ENCODE measurements at regions not wholly inside any gene's neighbourhood (a gene's known extent, or its start where the extent isn't known, plus 50 kb on each side); places are given as distances from the start of the nearest gene placed in this dataset.
"Not testable (repeated sequence)": the region's sequence is repeated elsewhere in the genome, so short reads cannot be mapped to it uniquely, and the experiment has no call there.

DNA sequence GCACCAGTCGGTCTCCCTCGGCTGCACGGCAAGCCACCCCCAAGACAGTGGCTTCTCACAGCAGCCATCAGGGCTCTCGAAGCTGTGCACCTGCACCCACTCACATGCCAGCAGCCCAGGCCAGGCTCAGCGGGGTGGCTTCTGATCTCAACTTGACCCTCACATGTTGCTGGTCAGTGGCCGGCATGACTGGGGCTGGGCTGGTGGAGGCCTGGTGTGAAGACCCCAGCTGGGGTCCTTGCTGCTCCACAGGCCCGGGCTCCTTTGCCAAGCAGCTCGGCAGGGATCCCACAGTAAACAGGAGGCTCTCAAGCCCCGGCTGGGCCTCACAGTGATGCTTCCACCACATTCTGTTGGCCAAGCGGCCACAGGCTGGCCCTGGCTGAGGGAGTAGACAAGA is 128.2 kb downstream of the BRD1 start:
- H3K27me3 ChIP-seq, result peaks cover 0 to 13% of the 10 kb centered on the region in 2 donors
- DNase-seq (ENCODE audit: low spot score in 2 of 2), result no peak
- no peak for TF ChIP-seq POLR2A (IDR thresholded peaks at IDR 0.05)
- no peak for TF ChIP-seq EP300 (IDR thresholded peaks at IDR 0.05)
- TF ChIP-seq, protein P1, sequence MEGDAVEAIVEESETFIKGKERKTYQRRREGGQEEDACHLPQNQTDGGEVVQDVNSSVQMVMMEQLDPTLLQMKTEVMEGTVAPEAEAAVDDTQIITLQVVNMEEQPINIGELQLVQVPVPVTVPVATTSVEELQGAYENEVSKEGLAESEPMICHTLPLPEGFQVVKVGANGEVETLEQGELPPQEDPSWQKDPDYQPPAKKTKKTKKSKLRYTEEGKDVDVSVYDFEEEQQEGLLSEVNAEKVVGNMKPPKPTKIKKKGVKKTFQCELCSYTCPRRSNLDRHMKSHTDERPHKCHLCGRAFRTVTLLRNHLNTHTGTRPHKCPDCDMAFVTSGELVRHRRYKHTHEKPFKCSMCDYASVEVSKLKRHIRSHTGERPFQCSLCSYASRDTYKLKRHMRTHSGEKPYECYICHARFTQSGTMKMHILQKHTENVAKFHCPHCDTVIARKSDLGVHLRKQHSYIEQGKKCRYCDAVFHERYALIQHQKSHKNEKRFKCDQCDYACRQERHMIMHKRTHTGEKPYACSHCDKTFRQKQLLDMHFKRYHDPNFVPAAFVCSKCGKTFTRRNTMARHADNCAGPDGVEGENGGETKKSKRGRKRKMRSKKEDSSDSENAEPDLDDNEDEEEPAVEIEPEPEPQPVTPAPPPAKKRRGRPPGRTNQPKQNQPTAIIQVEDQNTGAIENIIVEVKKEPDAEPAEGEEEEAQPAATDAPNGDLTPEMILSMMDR (IDR thresholded peaks at IDR 0.05), result no peak
- no peak overlapping the region for H3K4me3 ChIP-seq
- no peaks in the 10 kb centered on the region for H3K36me3 ChIP-seq
- H3K27ac ChIP-seq, result no peak overlapping the region
- peaks cover 0 to 69% (median 2%) of the 10 kb centered on the region in 4 donors for H3K9me3 ChIP-seq
- H3K4me1 ChIP-seq, result no peaks in the 10 kb centered on the region
- 73 to 81% methylated on average over 9 to 10 of the region's 10 CpGs for WGBS, 2 donors

DNA sequence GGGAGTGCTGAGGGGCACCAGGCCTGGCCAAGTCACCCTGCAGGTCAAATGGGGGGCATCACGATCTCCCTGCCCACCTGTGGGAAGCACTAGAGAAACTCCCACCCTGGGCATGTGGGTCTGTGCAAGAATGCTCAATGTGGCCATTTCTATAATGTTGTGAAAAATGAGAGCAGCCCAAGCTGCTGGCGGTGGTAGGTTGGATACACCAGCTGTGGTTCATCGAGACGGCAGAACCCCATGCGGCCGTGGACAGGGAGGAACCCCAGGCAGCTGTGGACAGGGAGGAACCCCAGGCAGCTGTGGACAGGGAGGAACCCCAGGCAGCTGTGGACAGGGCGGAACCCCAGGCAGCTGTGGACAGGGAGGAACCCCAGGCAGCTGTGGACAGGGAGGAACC is 129.1 kb downstream of the BRD1 start:
- DNase-seq (ENCODE audit: low spot score in 2 of 2); H3K27ac ChIP-seq; H3K4me1 ChIP-seq; H3K4me3 ChIP-seq; H3K36me3 ChIP-seq; H3K27me3 ChIP-seq: not testable (repeated sequence)
- peaks cover 0 to 68% (median 2%) of the 10 kb centered on the region in 4 donors for H3K9me3 ChIP-seq
- 85% methylated on average over 7 of the region's 7 CpGs for WGBS, 2 donors

DNA sequence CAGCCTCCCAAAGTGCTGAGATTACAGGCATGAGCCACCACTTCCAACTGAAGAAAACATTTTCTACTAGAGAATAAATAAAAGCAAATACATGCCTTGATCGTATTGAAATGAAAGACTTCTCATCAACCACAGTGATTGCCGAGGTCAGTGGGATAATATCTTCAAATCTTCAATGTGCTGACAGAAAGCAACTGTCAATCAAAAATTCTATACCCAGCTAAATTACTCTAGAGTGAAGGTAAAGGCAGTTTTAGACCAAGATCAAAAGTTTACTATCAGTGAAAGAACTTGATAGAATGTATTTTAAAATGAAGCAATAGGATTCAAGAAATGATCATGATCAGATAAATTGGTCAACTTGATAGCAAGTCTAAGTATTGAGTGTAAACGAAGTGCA is 130.6 kb downstream of the BRD1 start:
- Histone ChIP-seq H3K9me3 (peaks cover 0 to 68% (median 2%) of the 10 kb centered on the region in 4 donors), H3K27ac (no peak overlapping the region)

DNA sequence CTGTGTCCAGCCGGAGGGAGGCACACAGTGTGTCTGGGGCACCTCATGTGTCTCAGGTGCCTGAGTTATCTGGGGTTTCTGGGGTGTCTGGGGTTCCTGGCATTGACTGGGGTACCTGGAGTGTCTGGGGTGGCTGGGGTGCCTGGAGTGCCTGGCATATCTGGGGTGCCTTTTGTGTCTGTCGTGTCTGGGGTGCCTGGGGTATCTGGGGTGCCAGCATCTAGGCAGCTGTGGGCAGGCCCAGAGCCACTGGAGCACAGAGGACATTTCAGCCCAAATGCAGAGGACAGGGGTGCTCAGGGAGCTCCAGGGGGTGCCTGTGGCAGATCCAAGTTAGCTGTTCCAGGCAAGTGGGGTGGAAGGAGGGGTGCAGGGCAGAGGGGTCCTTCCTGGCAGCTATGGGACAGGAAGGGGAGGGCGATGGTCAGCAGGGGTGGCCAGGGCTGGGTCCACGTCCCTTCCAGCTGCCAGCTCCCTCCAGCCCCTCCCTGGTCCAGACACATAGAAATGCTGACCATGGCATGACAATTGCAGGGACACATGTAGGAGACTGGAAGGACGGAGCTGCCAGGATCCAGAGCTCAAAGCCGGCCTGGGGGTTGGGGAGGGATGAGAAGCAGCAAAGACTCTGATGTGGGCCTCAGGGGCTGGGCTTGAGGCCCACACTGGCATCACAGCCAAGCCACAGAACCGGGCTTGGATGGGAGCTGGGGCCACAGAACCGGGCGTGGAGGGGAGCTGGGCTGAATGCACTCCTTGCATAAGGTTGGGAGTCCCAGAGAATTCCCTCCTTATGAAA is 133.0 kb downstream of the BRD1 start:
- peaks cover 0 to 64% (median 2%) of the 10 kb centered on the region in 4 donors for H3K9me3 ChIP-seq
- H3K4me3 ChIP-seq, result no peak overlapping the region
- 80 to 83% methylated on average over 8 to 9 of the region's 9 CpGs for WGBS, 2 donors
- no peaks in the 10 kb centered on the region for H3K27me3 ChIP-seq
- H3K4me1 ChIP-seq, result no peaks in the 10 kb centered on the region
- TF ChIP-seq, protein P1 (IDR thresholded peaks at IDR 0.05), result no peak
- H3K27ac ChIP-seq, result no peak overlapping the region
- no peaks in the 10 kb centered on the region for H3K36me3 ChIP-seq
- DNase-seq (ENCODE audit: low spot score in 2 of 2), result no peak

More for the DNA sequence above, 130.6 kb downstream of the BRD1 start:
- no peaks in the 10 kb centered on the region for H3K4me1 ChIP-seq
- no peak for DNase-seq (ENCODE audit: low spot score in 2 of 2)
- no peaks in the 10 kb centered on the region for H3K36me3 ChIP-seq
- no peak overlapping the region for H3K4me3 ChIP-seq
- 81 to 86% methylated on average over 3 of the region's 3 CpGs for WGBS, 2 donors
- no peaks in the 10 kb centered on the region for H3K27me3 ChIP-seq
- TF ChIP-seq POLR2A (IDR thresholded peaks at IDR 0.05), result no peak

DNA sequence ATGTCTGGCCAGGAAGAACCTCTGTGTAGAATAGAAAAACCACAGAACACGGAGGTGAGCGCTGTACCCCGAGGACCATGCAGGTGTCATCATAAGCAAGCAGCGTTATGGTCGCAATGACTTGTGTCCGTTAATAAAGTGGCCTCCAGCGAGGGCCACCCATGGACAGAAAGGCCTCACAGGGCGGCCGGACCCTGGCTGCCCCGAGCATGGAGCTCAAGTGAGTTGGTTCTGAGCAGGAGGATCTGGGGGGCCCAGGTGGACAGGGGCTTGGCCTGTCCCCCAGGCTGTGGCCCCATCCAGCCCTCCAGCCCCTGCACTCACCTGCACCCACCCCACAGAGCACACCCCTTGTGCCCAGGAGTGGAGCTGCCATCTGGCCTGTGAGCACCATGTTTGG is 133.8 kb downstream of the BRD1 start:
- Histone ChIP-seq H3K4me3 (no peak overlapping the region), H3K4me1 (no peaks in the 10 kb centered on the region), H3K27me3 (no peaks in the 10 kb centered on the region), H3K9me3 (peaks cover 0 to 57% (median 2%) of the 10 kb centered on the region in 4 donors), H3K27ac (no peak overlapping the region), H3K36me3 (no peaks in the 10 kb centered on the region)
- TF ChIP-seq, protein P1 (IDR thresholded peaks at IDR 0.05), result no peak
- TF ChIP-seq EP300 (IDR thresholded peaks at IDR 0.05) (no peak), POLR2A (IDR thresholded peaks at IDR 0.05) (no peak)
- WGBS, 2 donors, result 89% methylated on average over 7 to 10 of the region's 10 CpGs
- DNase-seq (ENCODE audit: low spot score in 2 of 2), result no peak

DNA sequence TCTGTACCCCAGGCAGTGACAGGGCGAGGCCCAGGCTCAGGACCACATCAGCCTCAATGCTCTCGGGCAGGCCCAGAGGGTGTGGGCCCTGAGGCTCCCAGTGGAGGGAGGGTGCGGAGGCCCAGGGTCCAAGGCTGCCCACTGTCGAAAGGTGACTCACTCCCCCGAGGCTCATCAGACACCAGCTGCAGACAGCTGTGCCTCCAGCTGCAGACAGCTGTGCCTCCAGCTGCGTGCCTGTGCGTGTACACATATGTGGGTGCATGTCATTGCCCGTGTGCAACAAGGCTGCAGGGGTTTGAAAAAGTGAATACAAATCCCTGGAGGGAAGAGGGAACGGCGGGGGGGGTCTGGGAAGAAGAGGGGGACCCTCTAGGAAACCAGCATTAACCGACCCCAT is 134.3 kb downstream of the BRD1 start:
- WGBS, 2 donors, result 72 to 74% methylated on average over 10 to 11 of the region's 11 CpGs
- no peak for DNase-seq (ENCODE audit: low spot score in 2 of 2)

More for the DNA sequence above, 134.3 kb downstream of the BRD1 start:
- no peak overlapping the region for H3K4me3 ChIP-seq
- no peaks in the 10 kb centered on the region for H3K27me3 ChIP-seq
- H3K36me3 ChIP-seq, result no peaks in the 10 kb centered on the region
- no peaks in the 10 kb centered on the region for H3K4me1 ChIP-seq
- H3K9me3 ChIP-seq, result peaks cover 0 to 56% (median 2%) of the 10 kb centered on the region in 4 donors
- TF ChIP-seq, protein P1 (IDR thresholded peaks at IDR 0.05), result no peak
- TF ChIP-seq POLR2A (IDR thresholded peaks at IDR 0.05) (no peak), EP300 (IDR thresholded peaks at IDR 0.05) (no peak)
- H3K27ac ChIP-seq, result no peak overlapping the region

Measured in tibial nerve (tissue), 4 donors.